ENCODE measurements at regions not wholly inside any gene's neighbourhood (a gene's known extent, or its start where the extent isn't known, plus 50 kb on each side); places are given as distances from the start of the nearest gene placed in this dataset.

DNA sequence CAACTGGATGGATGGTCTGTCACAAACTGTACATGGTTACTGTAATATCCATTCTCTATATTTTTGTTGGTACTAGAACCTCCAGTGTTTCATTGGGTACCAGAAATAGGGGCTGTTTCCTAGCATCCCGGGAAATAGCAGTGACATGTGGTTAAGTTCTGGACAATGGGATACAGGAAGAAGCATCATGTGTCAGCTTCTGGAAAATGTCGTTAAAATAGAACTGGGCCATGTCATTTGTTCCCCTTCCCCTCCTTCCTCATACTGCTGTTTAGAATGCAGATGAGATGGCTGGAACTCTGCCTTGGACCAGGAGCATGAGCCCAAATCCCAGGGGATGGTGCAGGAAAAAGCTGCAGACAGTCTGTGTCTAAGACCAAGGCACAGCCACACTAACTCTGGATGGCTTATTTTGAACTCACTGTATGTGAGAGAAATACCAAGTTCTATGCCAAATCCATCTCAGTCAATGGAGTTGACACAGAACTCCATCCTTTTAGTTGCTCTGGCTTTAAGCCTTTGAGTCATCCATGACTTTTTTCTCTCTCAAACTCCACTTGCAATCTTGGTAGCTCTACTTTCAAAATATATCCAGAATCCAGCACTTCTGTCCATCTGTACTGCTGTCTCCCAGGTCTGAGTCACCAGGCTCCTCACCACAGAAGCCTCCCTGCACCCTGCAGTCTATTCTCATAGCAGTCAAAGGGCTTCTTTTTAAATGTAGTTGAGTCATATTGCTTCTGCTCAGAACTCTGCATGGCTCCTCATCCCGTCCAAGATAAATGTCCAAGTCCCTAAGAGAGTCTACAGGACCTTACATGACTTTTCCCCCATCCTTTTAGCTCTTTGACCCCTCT is 184.2 kb downstream of the NSG2 start:
- Histone ChIP-seq H3K4me3 (no peak overlapping the region), H3K4me1 (no peaks in the 10 kb centered on the region), H3K27ac (no peak overlapping the region), H3K27me3 (peaks cover 3% of the 10 kb centered on the region), H3K36me3 (no peaks in the 10 kb centered on the region), H3K9me3 (no peaks in the 10 kb centered on the region)
- ATAC-seq, result no peak
- TF ChIP-seq POLR2AphosphoS5 (IDR thresholded peaks at IDR 0.05) (no peak), POLR2A (IDR thresholded peaks at IDR 0.05) (no peak), EP300 (IDR thresholded peaks at IDR 0.05) (no peak)
- TF ChIP-seq, protein P1, sequence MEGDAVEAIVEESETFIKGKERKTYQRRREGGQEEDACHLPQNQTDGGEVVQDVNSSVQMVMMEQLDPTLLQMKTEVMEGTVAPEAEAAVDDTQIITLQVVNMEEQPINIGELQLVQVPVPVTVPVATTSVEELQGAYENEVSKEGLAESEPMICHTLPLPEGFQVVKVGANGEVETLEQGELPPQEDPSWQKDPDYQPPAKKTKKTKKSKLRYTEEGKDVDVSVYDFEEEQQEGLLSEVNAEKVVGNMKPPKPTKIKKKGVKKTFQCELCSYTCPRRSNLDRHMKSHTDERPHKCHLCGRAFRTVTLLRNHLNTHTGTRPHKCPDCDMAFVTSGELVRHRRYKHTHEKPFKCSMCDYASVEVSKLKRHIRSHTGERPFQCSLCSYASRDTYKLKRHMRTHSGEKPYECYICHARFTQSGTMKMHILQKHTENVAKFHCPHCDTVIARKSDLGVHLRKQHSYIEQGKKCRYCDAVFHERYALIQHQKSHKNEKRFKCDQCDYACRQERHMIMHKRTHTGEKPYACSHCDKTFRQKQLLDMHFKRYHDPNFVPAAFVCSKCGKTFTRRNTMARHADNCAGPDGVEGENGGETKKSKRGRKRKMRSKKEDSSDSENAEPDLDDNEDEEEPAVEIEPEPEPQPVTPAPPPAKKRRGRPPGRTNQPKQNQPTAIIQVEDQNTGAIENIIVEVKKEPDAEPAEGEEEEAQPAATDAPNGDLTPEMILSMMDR (IDR thresholded peaks at IDR 0.05), result no peak
- 58 to 67% methylated on average over 2 to 3 of the region's 3 CpGs for WGBS, 2 donors (ENCODE audit: low coverage in 1 of 2)

GRCh38 chr5:174231956-174232487 is 186.5 kb downstream of the NSG2 start:
- no peak overlapping the region for H3K4me3 ChIP-seq
- 0 to 10% methylated on average over 1 to 7 of the region's 7 CpGs for WGBS, 2 donors (ENCODE audit: low coverage in 1 of 2)
- no peaks in the 10 kb centered on the region for H3K4me1 ChIP-seq
- H3K27ac ChIP-seq, result no peak overlapping the region
- H3K36me3 ChIP-seq, result no peaks in the 10 kb centered on the region
- ATAC-seq, result no peak
- no peaks in the 10 kb centered on the region for H3K9me3 ChIP-seq
- peaks cover 3% of the 10 kb centered on the region for H3K27me3 ChIP-seq
- no peak for TF ChIP-seq EP300 (IDR thresholded peaks at IDR 0.05)
- TF ChIP-seq POLR2AphosphoS5 (IDR thresholded peaks at IDR 0.05), result no peak
- TF ChIP-seq POLR2A (IDR thresholded peaks at IDR 0.05), result no peak
- TF ChIP-seq, protein P1 (IDR thresholded peaks at IDR 0.05), result no peak

GRCh38 chr5:174234388-174234787 is 188.9 kb downstream of the NSG2 start:
- WGBS, 2 donors (ENCODE audit: low coverage in 1 of 2), result 74% methylated on average over 6 of the region's 8 CpGs; no CpG with 5 or more reads in 1 of the 2 donors
- Histone ChIP-seq H3K4me3 (no peak overlapping the region), H3K27ac (no peak overlapping the region), H3K27me3 (peaks cover 10% of the 10 kb centered on the region), H3K4me1 (no peaks in the 10 kb centered on the region), H3K36me3 (no peaks in the 10 kb centered on the region), H3K9me3 (peaks cover 0 to 7% (median 0%) of the 10 kb centered on the region in 3 donors)
- no peak for ATAC-seq
- TF ChIP-seq POLR2A (IDR thresholded peaks at IDR 0.05), result no peak
- TF ChIP-seq POLR2AphosphoS5 (IDR thresholded peaks at IDR 0.05), result no peak
- TF ChIP-seq EP300 (IDR thresholded peaks at IDR 0.05), result no peak
- TF ChIP-seq, protein P1 (IDR thresholded peaks at IDR 0.05), result no peak

DNA sequence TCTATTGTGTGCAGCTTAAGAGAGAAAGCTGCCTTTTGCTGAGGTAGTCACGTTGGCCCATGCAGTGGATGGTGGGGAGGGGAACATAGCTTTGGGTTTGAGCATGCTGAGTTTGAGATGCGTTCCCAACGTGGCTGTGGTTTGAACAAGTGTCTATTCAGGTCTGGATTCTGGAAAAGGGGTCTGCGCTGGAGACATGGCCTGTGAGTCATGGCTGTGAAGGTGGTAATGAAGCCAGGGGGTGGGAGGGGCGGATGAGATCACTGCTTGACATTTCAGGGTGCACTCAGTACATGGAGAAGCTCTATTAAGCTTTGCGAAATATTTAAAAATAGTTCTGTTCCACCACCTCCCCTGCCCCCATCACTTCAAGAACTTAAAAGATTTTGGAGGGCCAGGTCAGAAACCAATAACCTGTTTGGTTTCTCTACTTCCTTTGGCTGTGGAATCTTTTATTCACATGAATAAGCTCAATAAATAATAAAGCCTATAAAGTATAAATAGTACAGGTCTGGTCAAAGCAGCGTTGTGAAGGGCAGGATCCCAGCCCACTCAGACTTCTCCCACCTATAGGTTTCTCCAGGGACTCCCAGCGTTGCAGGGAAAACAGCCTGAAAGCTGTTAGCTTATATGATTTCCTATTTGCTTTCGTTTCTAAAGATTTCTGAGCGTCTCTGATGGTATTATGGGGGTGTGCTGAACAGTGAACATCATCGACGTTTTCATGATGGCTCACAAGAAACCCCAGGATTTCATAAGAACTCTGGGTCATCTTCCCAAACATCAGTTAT is 189.9 kb downstream of the NSG2 start:
- WGBS, 2 donors (ENCODE audit: low coverage in 1 of 2), result 61 to 73% methylated on average over 4 to 9 of the region's 12 CpGs
- Histone ChIP-seq H3K4me3 (no peak overlapping the region), H3K27me3 (peaks cover 10% of the 10 kb centered on the region), H3K4me1 (no peaks in the 10 kb centered on the region), H3K9me3 (peaks cover 0 to 17% (median 0%) of the 10 kb centered on the region in 3 donors), H3K27ac (no peak overlapping the region), H3K36me3 (no peaks in the 10 kb centered on the region)
- ATAC-seq, result no peak
- TF ChIP-seq EP300 (IDR thresholded peaks at IDR 0.05), result no peak
- TF ChIP-seq, protein P1 (IDR thresholded peaks at IDR 0.05), result no peak
- TF ChIP-seq POLR2AphosphoS5 (IDR thresholded peaks at IDR 0.05), result no peak
- TF ChIP-seq POLR2A (IDR thresholded peaks at IDR 0.05), result no peak

Data from gastroesophageal sphincter (tissue), 4 donors.